Astrocyte (in vitro differentiated cells and primary cell): ENCODE measurements at regions not wholly inside any gene's neighbourhood (a gene's known extent, or its start where the extent isn't known, plus 50 kb on each side); places are given as distances from the start of the nearest gene placed in this dataset.
"Not testable (repeated sequence)": the region's sequence is repeated elsewhere in the genome, so short reads cannot be mapped to it uniquely, and the experiment has no call there.

Experiments used
- CTCF ChIP-seq: IDR thresholded peaks from 2 replicates; pipeline ENCODE4 v1.5.1; 2011; ENCODE audit warnings: low read depth, mild to moderate bottlenecking, inconsistent platforms, low read length, moderate library complexity; ENCODE audit not compliant: insufficient read depth
- EZH2 ChIP-seq: IDR thresholded peaks from 2 replicates; pipeline ENCODE4 v1.6.1; 2012; ENCODE audit warnings: mild to moderate bottlenecking, low read length, inconsistent platforms; ENCODE audit not compliant: insufficient read depth

GRCh38 chr17:20903549-20903948, 139.3 kb downstream of the USP22 start:
- not testable (repeated sequence) for TF ChIP-seq CTCF, EZH2
